GM12873 (cell line): ENCODE measurements at regions not wholly inside any gene's neighbourhood (a gene's known extent, or its start where the extent isn't known, plus 50 kb on each side); places are given as distances from the start of the nearest gene placed in this dataset.

Experiments used
- CTCF ChIP-seq: IDR thresholded peaks from 2 replicates; pipeline ENCODE4 v1.5.1; 2012; ENCODE audit warnings: low read depth, mild to moderate bottlenecking, moderate library complexity, low read length, control low read depth; ENCODE audit not compliant: insufficient read depth; ENCODE audit errors: missing control alignments

GRCh38 chr17:5820721-5821456 lies 236.6 kb upstream of the NLRP1 start:
- TF ChIP-seq CTCF, result no peak

GRCh38 chr17:5821803-5822202 lies 237.5 kb upstream of the NLRP1 start:
- no peak for TF ChIP-seq CTCF

GRCh38 chr17:5822281-5823060 lies 238.2 kb upstream of the NLRP1 start:
- TF ChIP-seq CTCF, result no peak

GRCh38 chr17:5823219-5823618 lies 238.9 kb upstream of the NLRP1 start:
- TF ChIP-seq CTCF, result no peak

GRCh38 chr17:5825717-5826330 lies 241.5 kb upstream of the NLRP1 start:
- TF ChIP-seq CTCF, result no peak

GRCh38 chr17:5826384-5826783 lies 242.1 kb upstream of the NLRP1 start:
- no peak for TF ChIP-seq CTCF

- TF ChIP-seq CTCF, result no peak
Measured at GRCh38 chr17:5830921-5831320, 239.3 kb upstream of the WSCD1 start.
